ENCODE measurements at regions not wholly inside any gene's neighbourhood (a gene's known extent, or its start where the extent isn't known, plus 50 kb on each side); places are given as distances from the start of the nearest gene placed in this dataset.

GRCh38 chrX:95728446-95728845 is 956.2 kb upstream of the DIAPH2 start (continued):
- no peak for TF ChIP-seq CHD7 (IDR thresholded peaks at IDR 0.05; ENCODE audit: insufficient replicate concordance, low read length)
- TF ChIP-seq POLR2AphosphoS5 (IDR thresholded peaks at IDR 0.05; ENCODE audit: low read depth, low read length), result no peak
- TF ChIP-seq SRF (IDR thresholded peaks at IDR 0.05; ENCODE audit: low read depth, low read length), result no peak
- no peak for TF ChIP-seq CREB1 (IDR thresholded peaks at IDR 0.05)
- TF ChIP-seq, protein P1, sequence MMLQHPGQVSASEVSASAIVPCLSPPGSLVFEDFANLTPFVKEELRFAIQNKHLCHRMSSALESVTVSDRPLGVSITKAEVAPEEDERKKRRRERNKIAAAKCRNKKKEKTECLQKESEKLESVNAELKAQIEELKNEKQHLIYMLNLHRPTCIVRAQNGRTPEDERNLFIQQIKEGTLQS (IDR thresholded peaks at IDR 0.05; ENCODE audit: insufficient read depth, low read depth, low read length), result no peak

Data from H1 (cell line).